ENCODE measurements at regions not wholly inside any gene's neighbourhood (a gene's known extent, or its start where the extent isn't known, plus 50 kb on each side); places are given as distances from the start of the nearest gene placed in this dataset.

- ChIA-PET CTCF (interaction anchor here (0.8 to 0.9 kb wide), 2 partner anchors 69 to 165 kb away, joined by 3 read pairs; no protein-coding TSS in a partner anchor), POLR2A (ENCODE audit: low non-redundant PET) (no interaction called here)
- TF ChIP-seq, protein P1, sequence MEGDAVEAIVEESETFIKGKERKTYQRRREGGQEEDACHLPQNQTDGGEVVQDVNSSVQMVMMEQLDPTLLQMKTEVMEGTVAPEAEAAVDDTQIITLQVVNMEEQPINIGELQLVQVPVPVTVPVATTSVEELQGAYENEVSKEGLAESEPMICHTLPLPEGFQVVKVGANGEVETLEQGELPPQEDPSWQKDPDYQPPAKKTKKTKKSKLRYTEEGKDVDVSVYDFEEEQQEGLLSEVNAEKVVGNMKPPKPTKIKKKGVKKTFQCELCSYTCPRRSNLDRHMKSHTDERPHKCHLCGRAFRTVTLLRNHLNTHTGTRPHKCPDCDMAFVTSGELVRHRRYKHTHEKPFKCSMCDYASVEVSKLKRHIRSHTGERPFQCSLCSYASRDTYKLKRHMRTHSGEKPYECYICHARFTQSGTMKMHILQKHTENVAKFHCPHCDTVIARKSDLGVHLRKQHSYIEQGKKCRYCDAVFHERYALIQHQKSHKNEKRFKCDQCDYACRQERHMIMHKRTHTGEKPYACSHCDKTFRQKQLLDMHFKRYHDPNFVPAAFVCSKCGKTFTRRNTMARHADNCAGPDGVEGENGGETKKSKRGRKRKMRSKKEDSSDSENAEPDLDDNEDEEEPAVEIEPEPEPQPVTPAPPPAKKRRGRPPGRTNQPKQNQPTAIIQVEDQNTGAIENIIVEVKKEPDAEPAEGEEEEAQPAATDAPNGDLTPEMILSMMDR (conservative IDR thresholded peaks at IDR 0.05; ENCODE audit: low read depth): no peak
- no peak overlapping the region for H3K27ac ChIP-seq
- peak; percentile 19 for DNase-seq (ENCODE audit: low spot score)
Measured at GRCh38 chr2:123732563-123732962, 292.5 kb upstream of the CNTNAP5 start.

GRCh38 chr2:123737371-123737770 lies 287.7 kb upstream of the CNTNAP5 start:
- H3K27ac ChIP-seq: no peak overlapping the region
- POLR2A ChIA-PET (ENCODE audit: low non-redundant PET): no interaction called here
- TF ChIP-seq, protein P1 (conservative IDR thresholded peaks at IDR 0.05; ENCODE audit: low read depth): no peak
- CTCF ChIA-PET: no interaction called here
- no peak for DNase-seq (ENCODE audit: low spot score)

DNA sequence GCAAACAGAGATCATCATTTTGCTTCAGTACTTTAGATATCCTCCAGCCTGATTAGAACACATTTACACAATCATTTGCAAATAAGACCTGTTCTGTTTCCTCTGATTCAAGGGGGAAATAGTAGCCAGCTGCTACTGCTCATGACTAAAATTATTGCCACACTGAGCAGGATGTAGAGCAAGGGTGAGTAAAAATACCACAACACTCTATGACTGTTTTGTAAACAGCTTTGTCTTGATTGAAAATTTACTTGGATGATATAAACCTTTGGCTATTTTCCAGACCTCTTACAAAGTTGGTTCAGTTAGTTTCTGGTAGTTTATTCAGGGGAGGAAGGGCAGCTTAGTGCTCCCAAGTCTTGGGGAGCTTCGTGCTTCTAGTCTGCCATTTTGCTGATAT lies 286.4 kb upstream of the CNTNAP5 start:
- DNase-seq (ENCODE audit: low spot score): peak; percentile 25
- ChIA-PET CTCF (no interaction called here), POLR2A (ENCODE audit: low non-redundant PET) (no interaction called here)
- H3K27ac ChIP-seq: no peak overlapping the region
- TF ChIP-seq, protein P1 (conservative IDR thresholded peaks at IDR 0.05; ENCODE audit: low read depth): no peak

- ChIA-PET CTCF (no interaction called here), POLR2A (ENCODE audit: low non-redundant PET) (no interaction called here)
- H3K27ac ChIP-seq: no peak overlapping the region
- DNase-seq (ENCODE audit: low spot score): no peak
- TF ChIP-seq, protein P1 (conservative IDR thresholded peaks at IDR 0.05; ENCODE audit: low read depth): no peak
Measured at GRCh38 chr2:123746006-123746405, 279.1 kb upstream of the CNTNAP5 start.

GRCh38 chr2:123747326-123747725 lies 277.8 kb upstream of the CNTNAP5 start:
- DNase-seq (ENCODE audit: low spot score): no peak
- H3K27ac ChIP-seq: no peak overlapping the region
- POLR2A ChIA-PET (ENCODE audit: low non-redundant PET): no interaction called here
- TF ChIP-seq, protein P1 (conservative IDR thresholded peaks at IDR 0.05; ENCODE audit: low read depth): no peak
- CTCF ChIA-PET: no interaction called here

DNA sequence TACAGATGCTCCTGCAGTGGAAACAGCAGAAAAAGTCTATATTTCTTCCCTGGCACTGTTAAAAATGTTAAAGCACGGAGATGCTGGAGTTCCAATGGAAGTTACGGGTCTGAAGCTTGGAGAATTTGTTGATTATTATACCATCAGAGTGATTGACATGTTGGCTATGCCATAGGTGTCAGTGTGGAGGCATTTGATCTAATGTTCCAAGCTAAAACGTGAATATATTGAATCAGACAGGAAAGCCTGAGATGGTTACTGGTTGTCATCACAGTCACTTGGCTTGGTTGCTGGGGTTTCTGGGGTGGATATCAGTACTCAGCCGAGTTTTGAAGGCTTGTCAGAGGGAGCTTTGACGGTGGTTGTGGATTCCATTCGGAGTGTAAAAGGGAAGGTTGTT lies 262.9 kb upstream of the CNTNAP5 start:
- TF ChIP-seq, protein P1 (conservative IDR thresholded peaks at IDR 0.05; ENCODE audit: low read depth): no peak
- ChIA-PET POLR2A (ENCODE audit: low non-redundant PET) (no interaction called here), CTCF (no interaction called here)
- no peak for DNase-seq (ENCODE audit: low spot score)
- no peak overlapping the region for H3K27ac ChIP-seq

DNA sequence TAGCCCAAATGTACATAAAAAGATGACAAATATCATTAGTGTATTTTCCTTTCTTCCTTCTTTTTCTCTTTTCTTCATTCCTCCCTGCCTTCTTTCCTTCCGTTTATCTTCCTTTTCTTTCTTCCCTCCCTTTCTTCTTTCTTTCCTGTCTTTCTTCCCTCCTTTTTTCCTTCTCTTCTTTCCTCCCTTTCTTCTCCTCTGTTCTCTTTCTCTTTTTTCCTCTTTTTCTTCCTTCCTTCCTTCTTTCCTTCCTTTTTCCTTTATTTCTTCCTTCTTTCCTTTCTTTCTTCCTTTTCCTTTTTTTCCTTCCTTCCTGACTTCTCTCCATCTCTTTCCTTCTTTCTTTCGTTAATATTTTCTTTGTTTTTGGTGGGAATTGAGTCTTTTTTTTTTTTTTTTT lies 256.9 kb upstream of the CNTNAP5 start:
- no peak overlapping the region for H3K27ac ChIP-seq
- ChIA-PET CTCF (interaction anchor here (0.7 kb wide), 1 partner anchor 254 kb away, joined by 3 read pairs; no protein-coding TSS in a partner anchor), POLR2A (ENCODE audit: low non-redundant PET) (no interaction called here)
- TF ChIP-seq, protein P1 (conservative IDR thresholded peaks at IDR 0.05; ENCODE audit: low read depth): no peak
- DNase-seq (ENCODE audit: low spot score): no peak
